Bronchial epithelial cell (primary cell): ENCODE measurements at regions not wholly inside any gene's neighbourhood (a gene's known extent, or its start where the extent isn't known, plus 50 kb on each side); places are given as distances from the start of the nearest gene placed in this dataset.

Experiments
- DNase-seq: peaks from one replicate; pipeline ENCODE4 v3.0.0-alpha.2; 2010; ENCODE audit warnings: low read depth
- FAIRE-seq: peaks from 2 replicates; lab custom pipeline; 2011; peaks lifted over from hg19 to GRCh38; lab: Jason Lieb, UNC
- H3K27me3 ChIP-seq: 2 replicates; pipeline ENCODE4 v1.5.1; 2011; ENCODE audit warnings: low read length; ENCODE audit not compliant: control insufficient read depth, insufficient read depth
- H3K36me3 ChIP-seq: 2 replicates; pipeline ENCODE4 v1.5.1; 2011; ENCODE audit warnings: low read length; ENCODE audit not compliant: control insufficient read depth, insufficient read depth
- H3K4me3 ChIP-seq: 2 replicates; pipeline ENCODE4 v1.5.1; 2011; ENCODE audit warnings: mild to moderate bottlenecking, low read depth, low read length, control low read depth
- TF ChIP-seq, protein P1 (sequence below): IDR thresholded peaks from 2 replicates; pipeline ENCODE4 v1.5.1; 2011; ENCODE audit warnings: mild to moderate bottlenecking, moderate library complexity, low read length, control low read depth, inconsistent platforms; ENCODE audit not compliant: insufficient read depth, severe bottlenecking

DNA sequence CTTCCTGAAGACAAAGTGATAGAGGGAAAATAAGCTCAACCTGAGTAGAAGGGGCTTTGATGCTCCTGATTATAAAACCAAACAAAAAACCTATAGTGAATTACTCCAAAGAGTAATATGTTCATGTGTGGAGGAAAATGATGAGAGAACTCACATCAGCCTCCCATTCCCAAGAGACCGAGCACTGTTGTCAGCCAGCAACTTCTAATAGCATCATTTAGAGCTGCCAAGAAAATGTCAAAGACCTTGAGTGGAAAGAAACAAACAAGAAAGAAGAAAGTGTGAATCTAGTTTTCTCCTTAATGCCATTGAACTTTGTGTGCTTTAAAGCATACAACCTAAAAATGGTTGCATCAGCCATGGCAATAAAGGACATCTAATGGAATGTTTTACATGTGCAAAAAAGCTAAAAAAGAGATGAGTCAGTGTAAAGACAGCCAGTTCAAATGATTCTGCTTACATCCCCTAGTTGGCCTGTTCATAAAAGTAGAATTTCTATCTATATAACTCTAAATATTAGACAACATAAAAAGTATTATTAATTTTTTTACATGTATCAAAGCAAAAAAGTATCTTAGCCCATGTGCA is 1066.2 kb downstream of the TDRD15 start:
- H3K36me3 ChIP-seq, result no peaks in the 10 kb centered on the region
- H3K27me3 ChIP-seq, result no peaks in the 10 kb centered on the region
- DNase-seq (no peak), FAIRE-seq (no peak)
- no peak overlapping the region for H3K4me3 ChIP-seq
- TF ChIP-seq, protein P1, sequence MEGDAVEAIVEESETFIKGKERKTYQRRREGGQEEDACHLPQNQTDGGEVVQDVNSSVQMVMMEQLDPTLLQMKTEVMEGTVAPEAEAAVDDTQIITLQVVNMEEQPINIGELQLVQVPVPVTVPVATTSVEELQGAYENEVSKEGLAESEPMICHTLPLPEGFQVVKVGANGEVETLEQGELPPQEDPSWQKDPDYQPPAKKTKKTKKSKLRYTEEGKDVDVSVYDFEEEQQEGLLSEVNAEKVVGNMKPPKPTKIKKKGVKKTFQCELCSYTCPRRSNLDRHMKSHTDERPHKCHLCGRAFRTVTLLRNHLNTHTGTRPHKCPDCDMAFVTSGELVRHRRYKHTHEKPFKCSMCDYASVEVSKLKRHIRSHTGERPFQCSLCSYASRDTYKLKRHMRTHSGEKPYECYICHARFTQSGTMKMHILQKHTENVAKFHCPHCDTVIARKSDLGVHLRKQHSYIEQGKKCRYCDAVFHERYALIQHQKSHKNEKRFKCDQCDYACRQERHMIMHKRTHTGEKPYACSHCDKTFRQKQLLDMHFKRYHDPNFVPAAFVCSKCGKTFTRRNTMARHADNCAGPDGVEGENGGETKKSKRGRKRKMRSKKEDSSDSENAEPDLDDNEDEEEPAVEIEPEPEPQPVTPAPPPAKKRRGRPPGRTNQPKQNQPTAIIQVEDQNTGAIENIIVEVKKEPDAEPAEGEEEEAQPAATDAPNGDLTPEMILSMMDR, result no peak

DNA sequence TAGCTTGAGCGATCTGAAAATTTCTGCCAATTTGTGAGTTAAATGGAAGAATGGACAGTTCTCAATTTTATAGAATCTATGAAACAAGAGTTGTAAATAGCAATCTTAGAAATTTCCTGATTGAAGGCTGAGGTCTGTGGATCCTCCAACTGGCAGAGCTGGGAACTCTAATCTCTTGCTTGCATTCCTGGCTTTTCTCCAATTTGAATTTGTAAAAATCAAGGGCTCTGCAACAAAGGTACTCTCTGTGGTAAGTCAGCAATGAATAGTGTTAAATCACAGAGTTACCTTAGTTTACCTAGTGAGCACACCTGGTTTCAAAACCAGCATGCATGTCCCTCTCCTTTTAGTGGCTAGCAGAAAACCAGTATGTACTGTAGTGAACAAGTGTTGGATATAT is 1070.5 kb downstream of the TDRD15 start:
- TF ChIP-seq, protein P1, result no peak
- no peaks in the 10 kb centered on the region for H3K36me3 ChIP-seq
- no peak overlapping the region for H3K4me3 ChIP-seq
- FAIRE-seq (no peak), DNase-seq (no peak)
- no peaks in the 10 kb centered on the region for H3K27me3 ChIP-seq

DNA sequence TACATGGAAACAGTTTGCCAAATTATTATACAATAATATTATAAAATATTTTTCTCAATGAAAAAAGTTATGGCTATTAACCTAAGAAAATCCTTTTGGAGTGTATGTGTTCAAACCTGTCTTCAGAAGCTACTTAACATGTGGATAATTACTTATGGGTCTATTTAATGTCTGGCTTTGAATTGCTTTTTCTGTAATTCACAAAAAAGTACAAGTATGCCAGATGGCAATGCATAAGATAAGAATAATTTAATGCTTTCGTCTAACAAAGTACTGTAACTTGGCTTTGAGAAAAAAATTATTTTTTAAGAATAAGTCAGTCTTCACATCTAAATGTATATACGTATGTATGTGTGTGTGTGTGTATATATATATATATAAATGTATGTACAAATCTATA is 1073.0 kb downstream of the TDRD15 start:
- DNase-seq (no peak), FAIRE-seq (no peak)
- TF ChIP-seq, protein P1, result no peak
- Histone ChIP-seq H3K36me3 (no peaks in the 10 kb centered on the region), H3K27me3 (no peaks in the 10 kb centered on the region), H3K4me3 (no peak overlapping the region)

DNA sequence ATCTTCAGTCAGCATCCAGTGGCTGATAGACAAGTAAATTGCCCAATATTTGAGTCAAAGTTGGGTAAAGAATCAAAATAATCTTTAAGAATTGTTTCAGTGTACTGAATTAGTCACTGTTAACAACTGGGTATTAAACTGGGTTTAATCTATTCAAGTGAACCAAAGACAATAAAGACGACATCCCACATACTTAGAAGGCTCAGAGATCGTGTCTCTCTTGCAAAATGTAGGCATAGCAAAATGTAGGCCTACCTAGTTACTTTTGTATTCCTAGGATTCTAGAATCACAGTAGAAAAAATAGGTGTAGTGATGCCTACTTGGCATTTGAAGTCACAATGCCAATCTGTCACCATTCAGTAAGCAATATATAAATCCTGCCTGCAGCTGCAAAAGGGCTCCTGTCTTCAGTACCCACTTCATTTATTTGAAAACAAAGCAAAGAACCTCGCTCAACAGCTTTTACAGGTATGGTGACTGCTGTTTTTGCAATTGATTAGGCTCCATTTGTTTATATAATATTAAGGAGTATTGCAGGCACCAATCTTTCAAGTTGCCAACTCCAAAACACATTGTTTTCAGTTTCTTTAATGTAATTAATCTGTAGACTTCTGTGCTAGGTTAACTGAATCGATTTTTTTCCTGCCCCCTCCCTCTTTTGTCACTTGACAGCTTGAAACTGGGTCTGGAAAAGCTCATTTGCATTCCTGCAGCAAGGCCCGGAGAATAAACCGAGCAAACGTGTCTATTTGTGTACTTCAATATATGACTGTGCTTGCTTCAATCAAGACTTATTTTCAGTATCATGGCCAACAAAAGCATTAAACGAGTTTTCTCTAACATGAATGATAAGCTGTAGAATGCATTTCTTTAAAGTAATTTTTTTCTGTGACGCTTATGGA is 1074.9 kb downstream of the TDRD15 start:
- TF ChIP-seq, protein P1, result no peak
- no peak overlapping the region for H3K4me3 ChIP-seq
- DNase-seq (no peak), FAIRE-seq (no peak)
- no peaks in the 10 kb centered on the region for H3K27me3 ChIP-seq
- no peaks in the 10 kb centered on the region for H3K36me3 ChIP-seq

DNA sequence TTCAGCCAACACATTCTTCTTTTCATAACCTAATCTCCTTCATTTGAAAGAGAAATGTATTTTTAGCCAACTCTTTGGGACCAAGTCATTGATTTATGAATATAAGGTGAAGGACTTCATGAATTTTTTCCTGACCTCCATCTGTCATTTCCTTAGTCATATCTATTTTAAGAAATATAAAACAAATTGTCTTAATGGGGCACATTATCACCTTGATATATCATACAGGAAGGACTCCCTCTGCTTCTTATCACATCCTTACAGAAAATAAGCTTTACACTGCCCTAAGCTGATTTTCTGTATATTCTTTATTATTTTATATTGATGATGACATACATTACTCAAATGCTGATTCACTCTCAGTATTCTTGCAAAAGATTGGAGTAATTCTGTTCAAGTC is 1076.2 kb downstream of the TDRD15 start:
- H3K36me3 ChIP-seq, result no peaks in the 10 kb centered on the region
- no peak for FAIRE-seq
- no peak overlapping the region for H3K4me3 ChIP-seq
- TF ChIP-seq, protein P1, result no peak
- no peaks in the 10 kb centered on the region for H3K27me3 ChIP-seq
- DNase-seq, result no peak
